Stimulated activated CD8-positive, alpha-beta memory T cell treated with anti-CD3 and anti-CD28 coated beads, Interleukin-12 subunit alpha, Interleukin-12 subunit beta, amount 100 ng/mL, for 1 hour (primary cell): ENCODE measurements at regions not wholly inside any gene's neighbourhood (a gene's known extent, or its start where the extent isn't known, plus 50 kb on each side); places are given as distances from the start of the nearest gene placed in this dataset.
A peak's percentile ranks its signal among the peaks of the same experiment; 100 is the strongest.

Experiments used
- DNase-seq: peaks from one replicate; pipeline ENCODE4 v3.0.0-alpha.2; 2020; ENCODE audit warnings: low read depth

GRCh38 chr14:100381395-100382105 is 58.4 kb downstream of the SLC25A47 start:
- DNase-seq, result no peak

GRCh38 chr14:100382106-100382455 is 58.9 kb downstream of the SLC25A47 start:
- no peak for DNase-seq

GRCh38 chr14:100383727-100384158 is 60.6 kb downstream of the SLC25A47 start:
- DNase-seq, result peak; percentile 49

- DNase-seq, result no peak
Observed at GRCh38 chr14:100384277-100384676, 61.1 kb downstream of the SLC25A47 start.

GRCh38 chr14:100384819-100385813 is 62.0 kb downstream of the SLC25A47 start:
- DNase-seq, result no peak

GRCh38 chr14:100386121-100386520 is 63.0 kb downstream of the SLC25A47 start:
- no peak for DNase-seq

GRCh38 chr14:100386846-100387245 is 63.7 kb downstream of the SLC25A47 start:
- DNase-seq, result no peak

- DNase-seq, result no peak
Observed at GRCh38 chr14:100387450-100387849, 64.3 kb downstream of the SLC25A47 start.

GRCh38 chr14:100388103-100389054 is 65.2 kb downstream of the SLC25A47 start:
- DNase-seq, result no peak

GRCh38 chr14:100389497-100390104 is 66.5 kb downstream of the SLC25A47 start:
- DNase-seq, result no peak

GRCh38 chr14:100391173-100391572 is 68.0 kb downstream of the SLC25A47 start:
- no peak for DNase-seq

- no peak for DNase-seq
Observed at GRCh38 chr14:100391724-100392123, 68.6 kb downstream of the SLC25A47 start.

GRCh38 chr14:100392356-100392755 is 69.2 kb downstream of the SLC25A47 start:
- DNase-seq, result no peak

- DNase-seq, result no peak
Observed at GRCh38 chr14:100393362-100393761, 70.2 kb downstream of the SLC25A47 start.

- no peak for DNase-seq
Observed at GRCh38 chr14:100393906-100394732, 71.0 kb downstream of the SLC25A47 start.

GRCh38 chr14:100394886-100395672 is 71.9 kb downstream of the SLC25A47 start:
- no peak for DNase-seq

- no peak for DNase-seq
Observed at GRCh38 chr14:100396266-100396795, 73.2 kb downstream of the SLC25A47 start.

GRCh38 chr14:100397005-100397404 is 73.9 kb downstream of the SLC25A47 start:
- DNase-seq, result no peak

GRCh38 chr14:100398044-100398443 is 74.9 kb downstream of the SLC25A47 start:
- DNase-seq, result no peak
